HG02884 (cell line): ENCODE measurements at regions not wholly inside any gene's neighbourhood (a gene's known extent, or its start where the extent isn't known, plus 50 kb on each side); places are given as distances from the start of the nearest gene placed in this dataset.
"Not testable (repeated sequence)": the region's sequence is repeated elsewhere in the genome, so short reads cannot be mapped to it uniquely, and the experiment has no call there.

ENCODE experiments used
- ATAC-seq: cut with Tn5 transposase; IDR thresholded peaks from one replicate; pipeline ENCODE4 v1.9.1; 2021; ENCODE audit warnings: mild to moderate bottlenecking, moderate library complexity; ENCODE audit not compliant: unreplicated experiment

DNA sequence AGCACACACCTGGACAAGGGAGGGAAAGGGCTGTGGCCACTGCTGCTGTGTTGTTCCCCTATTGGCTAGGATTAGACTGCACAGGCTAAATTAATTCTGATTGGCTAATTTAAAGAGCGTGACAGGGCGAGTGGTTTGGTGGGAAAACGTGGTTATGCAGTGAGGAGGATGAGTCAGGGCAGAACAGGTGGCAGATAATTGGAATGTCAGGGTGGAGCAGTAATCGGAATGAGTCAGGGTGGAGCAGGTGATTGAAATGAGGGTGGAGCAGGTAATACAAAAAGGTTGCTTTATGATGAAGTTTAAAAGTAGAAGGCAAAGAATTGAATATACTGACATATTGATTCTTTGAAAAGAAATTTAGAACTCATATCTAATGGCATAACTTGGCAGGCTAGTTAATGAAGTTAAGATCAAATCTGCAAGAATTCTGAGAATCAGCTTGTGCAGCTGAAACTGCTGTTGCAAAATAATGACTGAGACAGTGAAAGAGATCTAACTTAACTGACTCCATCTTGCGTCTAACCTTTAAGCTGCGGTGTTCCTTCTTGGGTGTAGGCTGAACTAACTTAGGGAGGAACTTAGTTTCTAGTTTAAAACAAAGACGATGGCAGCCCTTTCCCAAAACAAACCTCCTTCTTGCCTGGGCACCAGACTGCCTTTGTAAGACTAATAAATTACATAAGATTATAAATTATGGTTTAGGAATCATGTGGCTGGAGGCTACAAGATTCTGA, 174.3 kb downstream of the UTP18 start:
- ATAC-seq = no peak

DNA sequence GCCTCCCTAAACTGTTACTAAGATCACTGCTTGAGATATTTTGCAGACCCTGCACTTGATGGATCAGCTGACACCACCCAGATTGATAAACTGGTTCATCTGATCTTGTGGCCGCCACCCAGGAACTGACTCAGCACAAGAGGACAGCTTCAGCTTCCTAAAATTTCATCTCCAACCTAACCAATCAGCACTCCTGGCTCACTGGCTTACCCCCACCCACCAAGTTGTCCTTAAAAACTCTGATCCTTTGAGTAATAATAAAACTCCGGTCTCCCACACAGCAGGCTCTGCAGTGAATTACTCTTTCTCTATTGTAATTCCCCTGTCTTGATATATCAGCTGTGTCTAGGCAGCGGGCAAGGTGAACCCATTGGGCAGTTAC, 174.8 kb downstream of the UTP18 start:
- ATAC-seq = no peak

GRCh38 chr17:51435641-51436091, 175.3 kb downstream of the UTP18 start:
- no peak for ATAC-seq

- ATAC-seq = no peak
Observed at GRCh38 chr17:51439395-51440229, 179.3 kb downstream of the UTP18 start.

- no peak for ATAC-seq
Observed at GRCh38 chr17:51441431-51441830, 181.1 kb downstream of the UTP18 start.

GRCh38 chr17:51442088-51442865, 181.9 kb downstream of the UTP18 start:
- no peak for ATAC-seq

DNA sequence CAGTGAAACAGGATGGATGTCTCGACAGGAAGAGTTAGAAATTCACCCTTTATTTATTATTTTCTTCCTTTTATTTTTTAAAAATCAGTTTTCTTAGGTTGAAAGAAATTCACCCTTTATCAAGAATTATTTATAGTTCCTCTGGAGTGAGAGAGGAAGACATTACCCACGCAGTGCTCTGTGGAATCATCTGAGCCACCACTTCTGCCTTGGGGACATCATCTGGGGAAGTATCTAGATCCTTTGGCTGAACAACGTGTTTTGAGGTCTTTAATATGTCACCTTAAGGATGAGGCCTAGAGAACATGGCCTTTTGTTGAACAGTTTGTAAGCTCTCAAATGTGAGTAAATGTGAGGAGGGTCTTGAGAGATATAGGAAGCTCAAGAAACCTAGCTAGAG, 183.3 kb downstream of the UTP18 start:
- ATAC-seq = no peak

DNA sequence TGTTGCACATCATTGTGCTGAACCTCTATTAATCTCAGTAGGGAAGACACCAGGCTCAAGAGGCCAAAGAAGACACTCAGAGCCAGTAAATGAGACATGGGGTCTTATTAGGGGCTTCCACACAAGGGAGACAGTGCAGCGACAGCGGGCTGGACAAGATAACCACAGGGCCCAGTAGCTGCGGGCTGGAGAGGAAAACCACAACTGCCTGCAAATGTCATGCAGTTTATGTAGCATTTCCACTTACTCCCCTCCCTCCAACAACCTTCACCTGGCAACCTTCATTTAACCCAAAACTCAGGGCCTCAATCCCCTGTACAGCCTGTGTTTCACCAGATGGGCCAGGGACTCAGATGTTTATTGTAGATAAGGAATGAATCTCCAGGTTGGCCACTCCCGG, 185.6 kb downstream of the UTP18 start:
- no peak for ATAC-seq

DNA sequence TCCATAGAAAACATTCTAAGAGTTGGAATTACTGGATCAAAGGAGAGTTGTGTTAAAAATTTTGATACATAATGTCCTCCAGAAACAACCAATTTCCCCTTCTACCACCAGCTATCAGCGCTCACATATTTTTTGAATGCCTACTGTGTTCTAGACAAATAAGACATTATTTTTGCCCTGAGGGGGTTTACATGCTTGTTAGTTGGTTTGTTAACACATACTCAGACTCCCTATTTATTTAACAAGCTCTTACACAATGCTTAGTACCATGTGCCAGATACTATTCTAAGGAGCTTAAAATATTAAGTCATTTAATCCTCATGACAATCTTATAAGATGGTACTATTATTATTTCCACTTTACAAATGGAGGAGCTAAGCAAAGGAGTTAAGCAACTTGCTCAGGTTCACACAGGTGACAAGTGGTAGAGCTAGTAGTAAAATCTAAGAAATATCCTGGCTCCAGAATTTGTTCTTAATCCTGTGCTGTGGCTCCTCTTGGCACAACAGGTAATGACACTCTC, 194.2 kb downstream of the UTP18 start:
- no peak for ATAC-seq

DNA sequence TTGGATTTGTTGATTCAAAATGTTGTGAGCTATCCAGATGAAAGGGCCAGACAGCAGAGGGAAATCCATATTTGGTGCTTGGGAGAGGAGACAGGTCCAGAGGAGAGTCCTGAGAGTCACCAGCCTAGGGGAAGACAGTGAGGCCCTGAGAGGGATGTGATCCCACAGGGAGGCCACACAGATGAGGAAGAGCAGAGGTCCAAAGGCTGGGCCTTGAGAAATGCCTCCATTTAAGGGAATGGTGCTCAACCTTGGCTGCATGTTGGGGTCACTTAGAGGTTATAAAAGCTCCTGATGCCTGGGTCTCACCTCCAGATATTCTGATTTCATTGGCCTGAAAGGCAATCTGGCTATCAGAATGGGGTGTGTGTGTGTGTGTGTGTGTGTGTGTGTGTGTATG, 194.9 kb downstream of the UTP18 start:
- no peak for ATAC-seq

DNA sequence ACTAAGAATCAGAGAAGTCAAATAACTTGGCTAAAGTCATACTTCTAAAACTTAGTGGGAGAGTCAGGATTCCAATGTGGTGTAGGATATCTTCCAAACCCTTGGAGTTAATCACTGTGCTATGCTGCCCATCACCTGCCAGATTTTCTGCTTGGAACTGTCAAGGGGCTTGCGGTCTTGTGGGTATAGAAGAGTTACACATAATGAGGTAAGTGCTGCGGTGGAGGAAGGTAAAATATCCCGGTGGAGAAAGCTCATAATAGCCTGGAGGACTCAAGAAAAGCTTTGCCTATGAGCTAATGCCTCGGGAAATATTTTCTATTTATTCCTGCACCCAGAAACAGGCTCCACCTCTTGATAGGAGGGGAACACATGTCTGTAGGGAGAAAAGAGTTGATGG, 195.6 kb downstream of the UTP18 start:
- no peak for ATAC-seq

DNA sequence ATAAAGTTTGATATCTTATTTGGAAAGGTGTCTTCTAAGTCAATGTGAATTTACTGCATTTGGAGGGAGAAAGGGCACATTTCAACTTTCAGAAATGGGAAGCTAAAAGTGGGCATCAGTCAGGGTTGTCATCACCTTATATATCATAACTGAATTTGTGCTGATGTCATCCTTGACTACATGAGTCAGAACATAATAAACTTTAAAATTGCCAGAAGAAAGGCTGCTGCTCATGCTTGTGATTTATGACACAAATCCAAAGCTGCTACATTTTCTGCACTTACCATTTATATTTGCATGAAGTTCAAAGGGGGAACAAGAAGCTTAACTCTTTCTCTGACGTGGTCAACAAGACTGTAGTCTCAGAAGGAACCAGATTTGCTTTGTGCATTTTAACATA, 196.6 kb downstream of the UTP18 start:
- no peak for ATAC-seq

GRCh38 chr17:51461578-51462004, 201.2 kb downstream of the UTP18 start:
- peak; percentile 87 for ATAC-seq

- no peak for ATAC-seq
Observed at GRCh38 chr17:51463353-51463752, 203.0 kb downstream of the UTP18 start.

- no peak for ATAC-seq
Observed at GRCh38 chr17:51467336-51467735, 207.0 kb downstream of the UTP18 start.

GRCh38 chr17:51472670-51473205, 212.4 kb downstream of the UTP18 start:
- ATAC-seq = no peak

GRCh38 chr17:51474764-51475163, 214.4 kb downstream of the UTP18 start:
- no peak for ATAC-seq

DNA sequence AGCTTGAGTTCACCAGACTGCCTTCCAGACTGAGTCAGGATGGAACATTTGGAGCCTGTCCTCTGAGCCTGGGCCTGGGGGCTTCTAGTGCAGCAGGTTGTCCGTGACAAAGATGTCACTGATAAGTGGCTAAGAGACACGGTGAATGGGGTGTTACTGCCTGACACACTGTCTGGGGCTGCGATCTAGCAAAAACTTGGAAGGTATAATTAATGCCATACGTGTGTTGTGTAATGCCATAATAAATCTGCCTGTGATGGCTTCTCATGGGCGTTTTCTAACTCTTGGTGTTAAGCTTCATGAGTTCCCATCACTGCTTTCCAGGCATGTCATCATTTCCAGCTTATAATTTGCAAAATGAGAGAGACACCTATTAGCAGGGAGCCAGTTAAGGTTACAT, 215.4 kb downstream of the UTP18 start:
- no peak for ATAC-seq

- ATAC-seq = no peak
Observed at GRCh38 chr17:51479303-51479702, 219.0 kb downstream of the UTP18 start.

- no peak for ATAC-seq
Observed at GRCh38 chr17:51481370-51481769, 221.0 kb downstream of the UTP18 start.

DNA sequence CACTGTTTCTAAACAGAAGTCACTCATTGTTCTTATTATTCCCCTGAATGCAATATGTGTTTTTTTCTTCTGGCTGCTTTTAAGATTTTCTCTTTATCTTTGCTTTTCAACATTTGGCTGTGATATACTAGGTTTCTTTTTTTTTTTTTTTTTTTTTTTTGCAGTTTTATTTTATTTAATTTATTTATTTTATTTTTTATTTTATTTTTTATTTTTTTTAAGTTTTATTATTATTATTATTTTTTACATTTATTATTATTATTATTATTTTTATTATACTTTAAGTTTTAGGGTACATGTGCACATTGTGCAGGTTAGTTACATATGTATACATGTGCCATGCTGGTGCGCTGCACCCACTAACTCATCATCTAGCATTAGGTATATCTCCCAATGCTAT, 221.9 kb downstream of the UTP18 start:
- not testable (repeated sequence) for ATAC-seq
